CD14-positive monocyte (primary cell): ENCODE measurements at regions not wholly inside any gene's neighbourhood (a gene's known extent, or its start where the extent isn't known, plus 50 kb on each side); places are given as distances from the start of the nearest gene placed in this dataset.

ENCODE experiments used
- DNase-seq, 3 donors: peaks; one replicate each; pipeline ENCODE4 v3.0.0-alpha.2; 2011 to 2022
- H2AFZ ChIP-seq: 2 replicates; pipeline ENCODE4 v1.6.0; 2012; ENCODE audit warnings: mild to moderate bottlenecking, low read depth, low read length, inconsistent platforms; ENCODE audit not compliant: insufficient read depth, poor library complexity, severe bottlenecking
- H3K27ac ChIP-seq, 2 donors: 1 replicate in 1 of 2; 2 replicates in 1 of 2; pipeline ENCODE4 v1.5.1; 2012 to 2013; ENCODE audit warnings: low read length in 2 of 2, control low read depth in 1 of 2, inconsistent platforms in 1 of 2, low read depth in 1 of 2, mild to moderate bottlenecking in 1 of 2
- H3K27me3 ChIP-seq, 2 donors: one replicate each; pipeline versions ENCODE4 v1.6.0 to v1.6.1; 2011 to 2013; ENCODE audit warnings: low read length in 2 of 2; ENCODE audit not compliant: control insufficient read depth in 2 of 2, insufficient read depth in 2 of 2
- H3K36me3 ChIP-seq, 2 donors: replicated peaks in 1 of 2; 1 replicate in 1 of 2; 2 replicates in 1 of 2; pipeline versions ENCODE4 v1.5.1 to v1.6.1; 2012 to 2013; ENCODE audit warnings: low read length in 2 of 2, control low read depth in 1 of 2, inconsistent platforms in 1 of 2, mild to moderate bottlenecking in 1 of 2; ENCODE audit not compliant: insufficient read depth in 2 of 2, control insufficient read depth in 1 of 2
- H3K4me1 ChIP-seq, 2 donors: 1 replicate in 1 of 2; 2 replicates in 1 of 2; pipeline versions ENCODE4 v1.5.1 to v1.6.1; 2012 to 2013; ENCODE audit warnings: low read length in 2 of 2, control low read depth in 1 of 2, inconsistent platforms in 1 of 2, mild to moderate bottlenecking in 1 of 2, moderate library complexity in 1 of 2; ENCODE audit not compliant: insufficient read depth in 2 of 2, control insufficient read depth in 1 of 2
- H3K4me2 ChIP-seq: replicated peaks from 2 replicates; pipeline ENCODE3; 2012; ENCODE audit warnings: low read length, moderate library complexity, mild to moderate bottlenecking; ENCODE audit not compliant: poor library complexity, severe bottlenecking; ENCODE audit errors: extremely low read depth
- H3K4me3 ChIP-seq, 3 experiments: fragments of 200-600 bp in 1 of 3; sonication (generic) in 1 of 3; replicated peaks in 1 of 3; 1 replicate in 2 of 3; 2 replicates in 1 of 3; pipeline ENCODE4 v1.5.1; 2011 to 2013; ENCODE audit warnings: low read length in 3 of 3, mild to moderate bottlenecking in 3 of 3, control low read depth in 2 of 3, low read depth in 2 of 3, inconsistent platforms in 1 of 3, moderate library complexity in 1 of 3
- H3K79me2 ChIP-seq: 2 replicates; pipeline ENCODE4 v1.6.0; 2012; ENCODE audit warnings: mild to moderate bottlenecking, control low read depth, inconsistent platforms, low read length, moderate library complexity; ENCODE audit not compliant: insufficient read depth
- H3K9ac ChIP-seq: 2 replicates; pipeline ENCODE4 v1.6.0; 2017; ENCODE audit warnings: low read length, mild to moderate bottlenecking; ENCODE audit not compliant: insufficient read depth, poor library complexity, severe bottlenecking
- H3K9me3 ChIP-seq, 2 donors: replicated peaks in 1 of 2; 1 replicate in 1 of 2; 2 replicates in 1 of 2; pipeline versions ENCODE4 v1.5.1 to v1.6.1; 2012 to 2013; ENCODE audit warnings: low read length in 2 of 2, control low read depth in 1 of 2; ENCODE audit not compliant: control insufficient read depth in 1 of 2, insufficient read depth in 1 of 2
- H4K20me1 ChIP-seq: 2 replicates; pipeline ENCODE4 v1.6.0; 2012; ENCODE audit warnings: mild to moderate bottlenecking, low read length, control low read depth, moderate library complexity; ENCODE audit not compliant: insufficient read depth
- H3K27ac Mint-ChIP-seq, 7 donors: one replicate each; pipeline ENCODE4 v1.8.0; 2020; ENCODE audit warnings: mild to moderate bottlenecking in 7 of 7, mixed read lengths in 7 of 7, moderate library complexity in 6 of 7, inconsistent platforms in 2 of 7
- H3K27me3 Mint-ChIP-seq, 3 donors: one replicate each; pipeline ENCODE4 v1.8.0; 2021 to 2022; ENCODE audit warnings: low read depth in 3 of 3, mild to moderate bottlenecking in 3 of 3, mixed read lengths in 3 of 3, moderate library complexity in 3 of 3, inconsistent platforms in 1 of 3
- H3K36me3 Mint-ChIP-seq, 2 donors: one replicate each; pipeline ENCODE4 v1.8.0; 2020; ENCODE audit warnings: mixed read lengths in 2 of 2, inconsistent platforms in 1 of 2, mild to moderate bottlenecking in 1 of 2
- H3K4me1 Mint-ChIP-seq: one replicate; pipeline ENCODE4 v1.8.0; 2020; ENCODE audit warnings: mild to moderate bottlenecking, mixed read lengths
- H3K4me3 Mint-ChIP-seq, 2 donors: one replicate each; pipeline ENCODE4 v1.8.0; 2020; ENCODE audit warnings: mild to moderate bottlenecking in 2 of 2, mixed read lengths in 2 of 2, moderate library complexity in 1 of 2
- H3K9me3 Mint-ChIP-seq, 7 donors: one replicate each; pipeline ENCODE4 v1.8.0; 2020 to 2022; ENCODE audit warnings: mixed read lengths in 7 of 7, mild to moderate bottlenecking in 6 of 7, moderate library complexity in 6 of 7, inconsistent platforms in 2 of 7
- WGBS: methylation state at CpG from one replicate; pipeline ENCODE4 v1.1.5; 2013; ENCODE audit warnings: missing lambda C conversion rate; ENCODE audit not compliant: insufficient coverage; 5-methylcytosine and 5-hydroxymethylcytosine counted together
- intact Hi-C, 2 donors: fragments of 100-400 bp; cut with micrococcal nuclease; formaldehyde crosslinking; loops; one replicate each; pipeline versions ENCODE4 v1.15.0 to v1.15.1; 2023
- TF ChIP-seq, protein P1 (sequence below): fragments of 200-600 bp; IDR thresholded peaks from one replicate; pipeline ENCODE4 v1.8.0; 2022; ENCODE audit warnings: antibody characterized with exemption, mild to moderate bottlenecking

DNA sequence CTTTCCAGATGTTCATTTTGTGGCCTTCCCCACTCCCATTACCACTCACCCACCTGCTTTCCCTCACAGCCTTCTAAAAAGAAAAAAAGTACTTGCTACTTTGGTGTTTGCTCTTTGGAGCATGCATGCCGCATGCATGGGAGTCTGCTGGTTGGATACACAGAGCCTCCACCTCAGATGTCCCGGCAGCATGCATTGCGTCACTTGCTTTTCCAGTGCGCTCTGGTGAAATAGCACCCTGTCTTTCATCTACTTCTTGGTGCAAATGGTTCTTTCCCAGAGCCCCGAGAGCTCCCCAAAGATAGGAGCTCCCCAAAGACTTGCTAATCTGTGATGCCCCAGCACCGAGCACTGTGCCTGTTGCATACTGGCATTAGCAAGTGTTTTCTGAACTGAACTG, 333.2 kb upstream of the ZNF507 start:
- Histone ChIP-seq H3K4me3 (no peak overlapping the region), H3K36me3 (no peaks in the 10 kb centered on the region), H3K4me2 (no peak overlapping the region), H3K27ac (no peak overlapping the region), H3K9me3 (no peaks in the 10 kb centered on the region), H3K4me1 (no peaks in the 10 kb centered on the region), H4K20me1 (no peaks in the 10 kb centered on the region), H2AFZ (no peak overlapping the region), H3K27me3 (no peaks in the 10 kb centered on the region), H3K9ac (no peak overlapping the region), H3K79me2 (no peaks in the 10 kb centered on the region)
- DNase-seq, result no peak
- TF ChIP-seq, protein P1, sequence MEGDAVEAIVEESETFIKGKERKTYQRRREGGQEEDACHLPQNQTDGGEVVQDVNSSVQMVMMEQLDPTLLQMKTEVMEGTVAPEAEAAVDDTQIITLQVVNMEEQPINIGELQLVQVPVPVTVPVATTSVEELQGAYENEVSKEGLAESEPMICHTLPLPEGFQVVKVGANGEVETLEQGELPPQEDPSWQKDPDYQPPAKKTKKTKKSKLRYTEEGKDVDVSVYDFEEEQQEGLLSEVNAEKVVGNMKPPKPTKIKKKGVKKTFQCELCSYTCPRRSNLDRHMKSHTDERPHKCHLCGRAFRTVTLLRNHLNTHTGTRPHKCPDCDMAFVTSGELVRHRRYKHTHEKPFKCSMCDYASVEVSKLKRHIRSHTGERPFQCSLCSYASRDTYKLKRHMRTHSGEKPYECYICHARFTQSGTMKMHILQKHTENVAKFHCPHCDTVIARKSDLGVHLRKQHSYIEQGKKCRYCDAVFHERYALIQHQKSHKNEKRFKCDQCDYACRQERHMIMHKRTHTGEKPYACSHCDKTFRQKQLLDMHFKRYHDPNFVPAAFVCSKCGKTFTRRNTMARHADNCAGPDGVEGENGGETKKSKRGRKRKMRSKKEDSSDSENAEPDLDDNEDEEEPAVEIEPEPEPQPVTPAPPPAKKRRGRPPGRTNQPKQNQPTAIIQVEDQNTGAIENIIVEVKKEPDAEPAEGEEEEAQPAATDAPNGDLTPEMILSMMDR, result no peak
- H3K9me3 Mint-ChIP-seq, result peaks cover 0 to 2% (median 0%) of the 10 kb centered on the region in 7 donors
- H3K36me3 Mint-ChIP-seq, result no peaks in the 10 kb centered on the region
- WGBS, result 87% methylated on average over 6 of the region's 6 CpGs
- no peaks in the 10 kb centered on the region for H3K4me1 Mint-ChIP-seq
- no peak overlapping the region for H3K4me3 Mint-ChIP-seq
- peaks cover 0 to 1% (median 1%) of the 10 kb centered on the region in 3 donors for H3K27me3 Mint-ChIP-seq
- H3K27ac Mint-ChIP-seq, result peak overlapping the region in 1 of 7 donors; percentile 66
- intact Hi-C loops, result no loop called here

DNA sequence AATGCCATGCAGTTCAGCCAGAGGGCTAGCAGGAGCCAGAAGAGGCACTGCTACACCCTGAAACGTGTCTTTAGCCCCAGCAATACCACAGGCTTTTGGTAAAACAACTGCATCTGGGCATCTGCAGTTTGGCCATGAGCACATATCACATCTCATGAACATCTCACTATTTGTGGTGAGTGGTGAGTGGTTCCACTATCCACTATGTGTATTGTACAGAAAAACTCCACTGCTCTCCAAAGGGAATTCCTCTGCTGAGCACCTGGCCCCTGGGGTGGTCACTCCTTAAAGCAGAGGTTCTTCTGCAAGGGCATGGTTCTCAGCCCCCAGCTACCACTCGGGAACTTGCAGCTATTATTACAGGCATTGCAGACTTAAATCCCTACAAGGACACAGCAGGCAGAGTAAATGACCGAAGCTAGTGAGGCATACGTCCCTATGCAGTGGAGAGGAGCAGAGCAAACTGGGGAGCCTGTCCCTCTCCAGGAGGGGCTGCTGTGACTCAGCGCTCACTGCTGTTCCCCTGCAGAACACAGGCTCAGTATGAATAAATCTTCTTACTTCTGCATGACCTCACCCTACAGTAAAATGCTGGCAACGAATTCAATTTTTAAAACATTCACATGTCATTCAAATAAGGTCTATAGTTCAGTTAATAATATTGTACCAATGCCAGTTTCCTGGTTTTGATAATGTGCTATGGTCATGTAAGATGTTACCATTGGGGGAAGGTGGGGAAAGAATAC, 332.4 kb upstream of the ZNF507 start:
- H3K4me2 ChIP-seq, result no peak overlapping the region
- H2AFZ ChIP-seq, result no peak overlapping the region
- no peak for DNase-seq
- Mint-ChIP-seq H3K27me3 (peaks cover 0 to 1% (median 0%) of the 10 kb centered on the region in 3 donors), H3K9me3 (peaks cover 0 to 2% (median 0%) of the 10 kb centered on the region in 7 donors), H3K4me3 (no peak overlapping the region), H3K4me1 (peaks cover under 1% of the 10 kb centered on the region), H3K36me3 (no peaks in the 10 kb centered on the region), H3K27ac (no peak overlapping the region)
- no peaks in the 10 kb centered on the region for H4K20me1 ChIP-seq
- no peak overlapping the region for H3K27ac ChIP-seq
- no peaks in the 10 kb centered on the region for H3K9me3 ChIP-seq
- intact Hi-C loops, result no loop called here
- H3K9ac ChIP-seq, result no peak overlapping the region
- TF ChIP-seq, protein P1, result no peak
- H3K4me1 ChIP-seq, result no peaks in the 10 kb centered on the region
- H3K4me3 ChIP-seq, result no peak overlapping the region
- no peaks in the 10 kb centered on the region for H3K27me3 ChIP-seq
- WGBS, result 75% methylated on average over 3 of the region's 6 CpGs
- no peaks in the 10 kb centered on the region for H3K36me3 ChIP-seq
- H3K79me2 ChIP-seq, result no peaks in the 10 kb centered on the region
